AML-193 (cell line): ENCODE measurements at regions not wholly inside any gene's neighbourhood (a gene's known extent, or its start where the extent isn't known, plus 50 kb on each side); places are given as distances from the start of the nearest gene placed in this dataset.

Experiments
- DNase-seq, 2 experiments: peaks; one replicate each; lab custom pipeline; 2025; lab: John Stamatoyannopoulos, UW

- DNase-seq = no peak
These were observed 181.4 kb downstream of the GRB14 start for GRCh38 chr2:164439885-164440284.

GRCh38 chr2:164439235-164439634 lies 182.0 kb downstream of the GRB14 start:
- DNase-seq = no peak

GRCh38 chr2:164438490-164439205 lies 182.6 kb downstream of the GRB14 start:
- no peak for DNase-seq

- no peak for DNase-seq
These were observed 185.2 kb downstream of the GRB14 start for GRCh38 chr2:164436131-164436530.

- peak; percentile 20 to 35 for DNase-seq
These were observed 191.0 kb downstream of the GRB14 start for GRCh38 chr2:164430166-164430783.

- no peak for DNase-seq
These were observed 191.9 kb downstream of the GRB14 start for GRCh38 chr2:164429354-164429753.

GRCh38 chr2:164427111-164427510 lies 194.2 kb downstream of the GRB14 start:
- no peak for DNase-seq

GRCh38 chr2:164420787-164421186 lies 200.5 kb downstream of the GRB14 start:
- no peak for DNase-seq

GRCh38 chr2:164412831-164413230 lies 208.5 kb downstream of the GRB14 start:
- no peak for DNase-seq

- no peak for DNase-seq
These were observed 231.9 kb downstream of the GRB14 start for GRCh38 chr2:164389411-164389810.

- DNase-seq = no peak
These were observed 232.8 kb downstream of the GRB14 start for GRCh38 chr2:164388511-164388910.

- no peak for DNase-seq
These were observed 235.1 kb downstream of the GRB14 start for GRCh38 chr2:164386231-164386630.

- DNase-seq = no peak
These were observed 236.8 kb downstream of the GRB14 start for GRCh38 chr2:164384434-164384833.

GRCh38 chr2:164371916-164372315 lies 249.4 kb downstream of the GRB14 start:
- DNase-seq = no peak

GRCh38 chr2:164369366-164369765 lies 251.9 kb downstream of the GRB14 start:
- DNase-seq = no peak

GRCh38 chr2:164368896-164369295 lies 252.4 kb downstream of the GRB14 start:
- DNase-seq = no peak

- DNase-seq = no peak
These were observed 257.6 kb downstream of the GRB14 start for GRCh38 chr2:164363646-164364045.

GRCh38 chr2:164351536-164351935 lies 269.7 kb downstream of the GRB14 start:
- DNase-seq = no peak

GRCh38 chr2:164335947-164336346 lies 285.3 kb downstream of the GRB14 start:
- no peak for DNase-seq

- DNase-seq = no peak
These were observed 286.2 kb downstream of the GRB14 start for GRCh38 chr2:164335128-164335527.

- DNase-seq = no peak
These were observed 293.0 kb downstream of the GRB14 start for GRCh38 chr2:164328310-164328709.

- no peak for DNase-seq
These were observed 297.3 kb downstream of the GRB14 start for GRCh38 chr2:164323978-164324377.

- no peak for DNase-seq
These were observed 307.1 kb downstream of the GRB14 start for GRCh38 chr2:164314148-164314547.

- DNase-seq = no peak
These were observed 314.4 kb downstream of the GRB14 start for GRCh38 chr2:164306872-164307271.
